ENCODE measurements at regions not wholly inside any gene's neighbourhood (a gene's known extent, or its start where the extent isn't known, plus 50 kb on each side); places are given as distances from the start of the nearest gene placed in this dataset.

DNA sequence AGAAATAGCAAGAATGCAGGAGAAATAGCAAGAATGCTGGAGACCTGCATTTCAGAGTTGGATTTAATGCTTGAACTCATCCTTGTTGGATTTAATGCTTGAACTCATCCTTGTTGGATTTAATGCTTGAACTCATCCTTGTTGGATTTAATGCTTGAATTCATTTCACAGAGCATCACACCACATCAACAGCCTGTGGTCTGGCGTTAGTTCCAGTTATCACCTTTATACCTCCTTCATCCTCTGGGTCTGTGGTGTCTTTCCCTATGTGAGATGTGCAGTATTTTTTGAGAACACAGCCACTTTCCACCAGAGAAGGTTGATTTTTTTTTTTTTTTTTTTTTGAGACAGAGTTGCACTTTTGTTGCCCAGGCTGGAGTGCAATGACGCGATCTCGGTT, 546.4 kb upstream of the SOX11 start:
- no peak for TF ChIP-seq FOXK1 (CRISPR knock-in tag; IDR thresholded peaks at IDR 0.05; ENCODE audit: borderline replicate concordance, low read depth)
- TF ChIP-seq, protein P1, sequence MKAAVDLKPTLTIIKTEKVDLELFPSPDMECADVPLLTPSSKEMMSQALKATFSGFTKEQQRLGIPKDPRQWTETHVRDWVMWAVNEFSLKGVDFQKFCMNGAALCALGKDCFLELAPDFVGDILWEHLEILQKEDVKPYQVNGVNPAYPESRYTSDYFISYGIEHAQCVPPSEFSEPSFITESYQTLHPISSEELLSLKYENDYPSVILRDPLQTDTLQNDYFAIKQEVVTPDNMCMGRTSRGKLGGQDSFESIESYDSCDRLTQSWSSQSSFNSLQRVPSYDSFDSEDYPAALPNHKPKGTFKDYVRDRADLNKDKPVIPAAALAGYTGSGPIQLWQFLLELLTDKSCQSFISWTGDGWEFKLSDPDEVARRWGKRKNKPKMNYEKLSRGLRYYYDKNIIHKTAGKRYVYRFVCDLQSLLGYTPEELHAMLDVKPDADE (CRISPR knock-in tag; IDR thresholded peaks at IDR 0.05): no peak
- no peak for TF ChIP-seq ZNF234 (CRISPR knock-in tag; conservative IDR thresholded peaks at IDR 0.05)
- no peak for TF ChIP-seq SRSF9 (IDR thresholded peaks at IDR 0.05; ENCODE audit: borderline replicate concordance, insufficient read depth, low read depth, low read length, poor library complexity, severe bottlenecking)
- TF ChIP-seq, protein P2, sequence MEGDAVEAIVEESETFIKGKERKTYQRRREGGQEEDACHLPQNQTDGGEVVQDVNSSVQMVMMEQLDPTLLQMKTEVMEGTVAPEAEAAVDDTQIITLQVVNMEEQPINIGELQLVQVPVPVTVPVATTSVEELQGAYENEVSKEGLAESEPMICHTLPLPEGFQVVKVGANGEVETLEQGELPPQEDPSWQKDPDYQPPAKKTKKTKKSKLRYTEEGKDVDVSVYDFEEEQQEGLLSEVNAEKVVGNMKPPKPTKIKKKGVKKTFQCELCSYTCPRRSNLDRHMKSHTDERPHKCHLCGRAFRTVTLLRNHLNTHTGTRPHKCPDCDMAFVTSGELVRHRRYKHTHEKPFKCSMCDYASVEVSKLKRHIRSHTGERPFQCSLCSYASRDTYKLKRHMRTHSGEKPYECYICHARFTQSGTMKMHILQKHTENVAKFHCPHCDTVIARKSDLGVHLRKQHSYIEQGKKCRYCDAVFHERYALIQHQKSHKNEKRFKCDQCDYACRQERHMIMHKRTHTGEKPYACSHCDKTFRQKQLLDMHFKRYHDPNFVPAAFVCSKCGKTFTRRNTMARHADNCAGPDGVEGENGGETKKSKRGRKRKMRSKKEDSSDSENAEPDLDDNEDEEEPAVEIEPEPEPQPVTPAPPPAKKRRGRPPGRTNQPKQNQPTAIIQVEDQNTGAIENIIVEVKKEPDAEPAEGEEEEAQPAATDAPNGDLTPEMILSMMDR (CRISPR knock-in tag; IDR thresholded peaks at IDR 0.05): no peak
- TF ChIP-seq, protein P3, sequence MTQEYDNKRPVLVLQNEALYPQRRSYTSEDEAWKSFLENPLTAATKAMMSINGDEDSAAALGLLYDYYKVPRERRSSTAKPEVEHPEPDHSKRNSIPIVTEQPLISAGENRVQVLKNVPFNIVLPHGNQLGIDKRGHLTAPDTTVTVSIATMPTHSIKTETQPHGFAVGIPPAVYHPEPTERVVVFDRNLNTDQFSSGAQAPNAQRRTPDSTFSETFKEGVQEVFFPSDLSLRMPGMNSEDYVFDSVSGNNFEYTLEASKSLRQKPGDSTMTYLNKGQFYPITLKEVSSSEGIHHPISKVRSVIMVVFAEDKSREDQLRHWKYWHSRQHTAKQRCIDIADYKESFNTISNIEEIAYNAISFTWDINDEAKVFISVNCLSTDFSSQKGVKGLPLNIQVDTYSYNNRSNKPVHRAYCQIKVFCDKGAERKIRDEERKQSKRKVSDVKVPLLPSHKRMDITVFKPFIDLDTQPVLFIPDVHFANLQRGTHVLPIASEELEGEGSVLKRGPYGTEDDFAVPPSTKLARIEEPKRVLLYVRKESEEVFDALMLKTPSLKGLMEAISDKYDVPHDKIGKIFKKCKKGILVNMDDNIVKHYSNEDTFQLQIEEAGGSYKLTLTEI (CRISPR knock-in tag; conservative IDR thresholded peaks at IDR 0.05): no peak
- TF ChIP-seq, protein P4, sequence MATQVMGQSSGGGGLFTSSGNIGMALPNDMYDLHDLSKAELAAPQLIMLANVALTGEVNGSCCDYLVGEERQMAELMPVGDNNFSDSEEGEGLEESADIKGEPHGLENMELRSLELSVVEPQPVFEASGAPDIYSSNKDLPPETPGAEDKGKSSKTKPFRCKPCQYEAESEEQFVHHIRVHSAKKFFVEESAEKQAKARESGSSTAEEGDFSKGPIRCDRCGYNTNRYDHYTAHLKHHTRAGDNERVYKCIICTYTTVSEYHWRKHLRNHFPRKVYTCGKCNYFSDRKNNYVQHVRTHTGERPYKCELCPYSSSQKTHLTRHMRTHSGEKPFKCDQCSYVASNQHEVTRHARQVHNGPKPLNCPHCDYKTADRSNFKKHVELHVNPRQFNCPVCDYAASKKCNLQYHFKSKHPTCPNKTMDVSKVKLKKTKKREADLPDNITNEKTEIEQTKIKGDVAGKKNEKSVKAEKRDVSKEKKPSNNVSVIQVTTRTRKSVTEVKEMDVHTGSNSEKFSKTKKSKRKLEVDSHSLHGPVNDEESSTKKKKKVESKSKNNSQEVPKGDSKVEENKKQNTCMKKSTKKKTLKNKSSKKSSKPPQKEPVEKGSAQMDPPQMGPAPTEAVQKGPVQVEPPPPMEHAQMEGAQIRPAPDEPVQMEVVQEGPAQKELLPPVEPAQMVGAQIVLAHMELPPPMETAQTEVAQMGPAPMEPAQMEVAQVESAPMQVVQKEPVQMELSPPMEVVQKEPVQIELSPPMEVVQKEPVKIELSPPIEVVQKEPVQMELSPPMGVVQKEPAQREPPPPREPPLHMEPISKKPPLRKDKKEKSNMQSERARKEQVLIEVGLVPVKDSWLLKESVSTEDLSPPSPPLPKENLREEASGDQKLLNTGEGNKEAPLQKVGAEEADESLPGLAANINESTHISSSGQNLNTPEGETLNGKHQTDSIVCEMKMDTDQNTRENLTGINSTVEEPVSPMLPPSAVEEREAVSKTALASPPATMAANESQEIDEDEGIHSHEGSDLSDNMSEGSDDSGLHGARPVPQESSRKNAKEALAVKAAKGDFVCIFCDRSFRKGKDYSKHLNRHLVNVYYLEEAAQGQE (IDR thresholded peaks at IDR 0.05; ENCODE audit: borderline replicate concordance in 1 of 2, low read depth in 1 of 2, low read length in 2 of 2): no peak
- TF ChIP-seq, protein P5, sequence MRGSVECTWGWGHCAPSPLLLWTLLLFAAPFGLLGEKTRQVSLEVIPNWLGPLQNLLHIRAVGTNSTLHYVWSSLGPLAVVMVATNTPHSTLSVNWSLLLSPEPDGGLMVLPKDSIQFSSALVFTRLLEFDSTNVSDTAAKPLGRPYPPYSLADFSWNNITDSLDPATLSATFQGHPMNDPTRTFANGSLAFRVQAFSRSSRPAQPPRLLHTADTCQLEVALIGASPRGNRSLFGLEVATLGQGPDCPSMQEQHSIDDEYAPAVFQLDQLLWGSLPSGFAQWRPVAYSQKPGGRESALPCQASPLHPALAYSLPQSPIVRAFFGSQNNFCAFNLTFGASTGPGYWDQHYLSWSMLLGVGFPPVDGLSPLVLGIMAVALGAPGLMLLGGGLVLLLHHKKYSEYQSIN (CRISPR knock-in tag; IDR thresholded peaks at IDR 0.05; ENCODE audit: borderline replicate concordance): no peak
- TF ChIP-seq GATAD2A (CRISPR knock-in tag; IDR thresholded peaks at IDR 0.05): no peak
- TF ChIP-seq FOXM1 (CRISPR knock-in tag; IDR thresholded peaks at IDR 0.05): no peak
- TF ChIP-seq TAF1 (CRISPR knock-in tag; IDR thresholded peaks at IDR 0.05): no peak
- no peak for TF ChIP-seq FOXK2 (IDR thresholded peaks at IDR 0.05)
